ENCODE measurements at regions not wholly inside any gene's neighbourhood (a gene's known extent, or its start where the extent isn't known, plus 50 kb on each side); places are given as distances from the start of the nearest gene placed in this dataset.

- TF ChIP-seq CTCF (IDR thresholded peaks at IDR 0.05) (no peak), POLR2A (IDR thresholded peaks at IDR 0.05) (no peak), EP300 (IDR thresholded peaks at IDR 0.05) (no peak)
Observed at GRCh38 chr2:200244111-200244510, 62.4 kb upstream of the SPATS2L start.

All from tibial nerve (tissue), 4 donors.